GM18508 (cell line): ENCODE measurements at regions not wholly inside any gene's neighbourhood (a gene's known extent, or its start where the extent isn't known, plus 50 kb on each side); places are given as distances from the start of the nearest gene placed in this dataset.
"Not testable (repeated sequence)": the region's sequence is repeated elsewhere in the genome, so short reads cannot be mapped to it uniquely, and the experiment has no call there.

Experiments
- ATAC-seq: cut with Tn5 transposase; IDR thresholded peaks from one replicate; pipeline ENCODE4 v1.9.1; 2021; ENCODE audit warnings: moderate number of reproducible peaks; ENCODE audit not compliant: insufficient read depth, unreplicated experiment

- no peak for ATAC-seq
Observed at GRCh38 chr14:54010981-54011380, 54.4 kb upstream of the BMP4 start.

GRCh38 chr14:54023027-54023426 is 66.4 kb upstream of the BMP4 start:
- no peak for ATAC-seq

- ATAC-seq, result no peak
Observed at GRCh38 chr14:54025661-54026060, 69.0 kb upstream of the BMP4 start.

GRCh38 chr14:54026671-54027070 is 70.0 kb upstream of the BMP4 start:
- no peak for ATAC-seq

- ATAC-seq, result not testable (repeated sequence)
Observed at GRCh38 chr14:54030996-54031395, 74.4 kb upstream of the BMP4 start.

- not testable (repeated sequence) for ATAC-seq
Observed at GRCh38 chr14:54033285-54033684, 76.7 kb upstream of the BMP4 start.

GRCh38 chr14:54038724-54039123 is 82.1 kb upstream of the BMP4 start:
- no peak for ATAC-seq

- no peak for ATAC-seq
Observed at GRCh38 chr14:54039311-54039710, 82.7 kb upstream of the BMP4 start.

- ATAC-seq, result no peak
Observed at GRCh38 chr14:54040846-54041245, 84.2 kb upstream of the BMP4 start.

GRCh38 chr14:54046250-54046649 is 89.6 kb upstream of the BMP4 start:
- ATAC-seq, result no peak

- no peak for ATAC-seq
Observed at GRCh38 chr14:54047645-54048308, 91.2 kb upstream of the BMP4 start.

GRCh38 chr14:54048311-54048710 is 91.7 kb upstream of the BMP4 start:
- no peak for ATAC-seq

- no peak for ATAC-seq
Observed at GRCh38 chr14:54048736-54049135, 92.1 kb upstream of the BMP4 start.

- ATAC-seq, result no peak
Observed at GRCh38 chr14:54050759-54051158, 94.1 kb upstream of the BMP4 start.

GRCh38 chr14:54052696-54053385 is 96.2 kb upstream of the BMP4 start:
- no peak for ATAC-seq

GRCh38 chr14:54053386-54053745 is 96.7 kb upstream of the BMP4 start:
- ATAC-seq, result no peak

- ATAC-seq, result no peak
Observed at GRCh38 chr14:54058505-54058904, 101.9 kb upstream of the BMP4 start.

- no peak for ATAC-seq
Observed at GRCh38 chr14:54083549-54084239, 127.1 kb upstream of the BMP4 start.

GRCh38 chr14:54085232-54085761 is 128.7 kb upstream of the BMP4 start:
- no peak for ATAC-seq

- ATAC-seq, result no peak
Observed at GRCh38 chr14:54085841-54086240, 129.2 kb upstream of the BMP4 start.

- no peak for ATAC-seq
Observed at GRCh38 chr14:54086767-54087166, 130.1 kb upstream of the BMP4 start.
